Thyroid gland (tissue), 4 donors: ENCODE measurements at regions not wholly inside any gene's neighbourhood (a gene's known extent, or its start where the extent isn't known, plus 50 kb on each side); places are given as distances from the start of the nearest gene placed in this dataset.

Experiments used
- CTCF ChIP-seq, 6 experiments: fragments of 200-600 bp in 3 of 6; fragments of 450-650 bp in 3 of 6; sonication (generic) in 3 of 6; IDR thresholded peaks; one replicate each; pipeline ENCODE4 v1.5.1; 2016 to 2019; ENCODE audit warnings: antibody characterized with exemption in 6 of 6, mild to moderate bottlenecking in 2 of 6, inconsistent platforms in 1 of 6, moderate library complexity in 1 of 6
- POLR2A ChIP-seq, 2 donors: fragments of 450-650 bp; IDR thresholded peaks; one replicate each; pipeline ENCODE4 v1.6.1; 2017; ENCODE audit warnings: antibody characterized with exemption in 2 of 2, mild to moderate bottlenecking in 2 of 2, moderate library complexity in 1 of 2

GRCh38 chr7:42650701-42651100 is 261.2 kb downstream of the C7orf25 start:
- no peak for TF ChIP-seq POLR2A (IDR thresholded peaks at IDR 0.05)
- no peak for TF ChIP-seq CTCF (IDR thresholded peaks at IDR 0.05)
